Smooth muscle cell (in vitro differentiated cells): ENCODE measurements at regions not wholly inside any gene's neighbourhood (a gene's known extent, or its start where the extent isn't known, plus 50 kb on each side); places are given as distances from the start of the nearest gene placed in this dataset.

Experiments
- DNase-seq: peaks from one replicate; lab custom pipeline; 2025; ENCODE audit not compliant: unreplicated experiment; lab: John Stamatoyannopoulos, UW
- H2AFZ ChIP-seq: fragments of 200-600 bp; sonication (generic); 2 replicates; pipeline ENCODE4 v1.6.0; 2016; ENCODE audit warnings: antibody characterized with exemption, low read depth, mild to moderate bottlenecking
- H3F3A ChIP-seq: fragments of 200-600 bp; sonication (generic); 2 replicates; pipeline ENCODE4 v1.6.0; 2017; ENCODE audit warnings: antibody characterized with exemption, low read depth
- H3K27ac ChIP-seq: fragments of 200-600 bp; sonication (generic); 2 replicates; pipeline ENCODE4 v1.5.1; 2016; ENCODE audit warnings: low read depth, mild to moderate bottlenecking
- H3K27me3 ChIP-seq: fragments of 200-600 bp; sonication (generic); 2 replicates; pipeline ENCODE4 v1.6.1; 2016; ENCODE audit warnings: low read depth, mild to moderate bottlenecking
- H3K36me3 ChIP-seq: fragments of 200-600 bp; sonication (generic); 2 replicates; pipeline ENCODE4 v1.5.1; 2016; ENCODE audit warnings: low read depth
- H3K4me1 ChIP-seq: fragments of 200-600 bp; sonication (generic); 2 replicates; pipeline ENCODE4 v1.5.1; 2016; ENCODE audit warnings: low read depth
- H3K4me2 ChIP-seq: fragments of 200-600 bp; sonication (generic); 2 replicates; pipeline ENCODE4 v1.6.0; 2016; ENCODE audit warnings: mild to moderate bottlenecking
- H3K4me3 ChIP-seq: fragments of 200-600 bp; sonication (generic); 2 replicates; pipeline ENCODE4 v1.5.1; 2016; ENCODE audit warnings: mild to moderate bottlenecking
- H3K79me2 ChIP-seq: fragments of 200-600 bp; sonication (generic); 2 replicates; pipeline ENCODE4 v1.6.0; 2016; ENCODE audit warnings: low read depth, mild to moderate bottlenecking
- H3K9ac ChIP-seq: fragments of 200-600 bp; sonication (generic); 2 replicates; pipeline ENCODE4 v1.6.0; 2016; ENCODE audit warnings: low read depth
- H3K9me3 ChIP-seq: fragments of 200-600 bp; sonication (generic); replicated peaks from 2 replicates; pipeline ENCODE4 v1.5.1; 2016; ENCODE audit warnings: low read depth
- H4K20me1 ChIP-seq: fragments of 200-600 bp; sonication (generic); 2 replicates; pipeline ENCODE4 v1.6.0; 2016; ENCODE audit warnings: low read depth
- WGBS: methylation state at CpG from one replicate; pipeline ENCODE4 v1.1.7; 2016; ENCODE audit warnings: low lambda C conversion rate; 5-methylcytosine and 5-hydroxymethylcytosine counted together
- TF ChIP-seq, protein P1 (sequence below): fragments of 200-600 bp; sonication (generic); IDR thresholded peaks from 2 replicates; pipeline ENCODE4 v1.5.1; 2017; ENCODE audit warnings: borderline replicate concordance, mild to moderate bottlenecking, antibody characterized with exemption; ENCODE audit not compliant: insufficient read depth, poor library complexity, severe bottlenecking

DNA sequence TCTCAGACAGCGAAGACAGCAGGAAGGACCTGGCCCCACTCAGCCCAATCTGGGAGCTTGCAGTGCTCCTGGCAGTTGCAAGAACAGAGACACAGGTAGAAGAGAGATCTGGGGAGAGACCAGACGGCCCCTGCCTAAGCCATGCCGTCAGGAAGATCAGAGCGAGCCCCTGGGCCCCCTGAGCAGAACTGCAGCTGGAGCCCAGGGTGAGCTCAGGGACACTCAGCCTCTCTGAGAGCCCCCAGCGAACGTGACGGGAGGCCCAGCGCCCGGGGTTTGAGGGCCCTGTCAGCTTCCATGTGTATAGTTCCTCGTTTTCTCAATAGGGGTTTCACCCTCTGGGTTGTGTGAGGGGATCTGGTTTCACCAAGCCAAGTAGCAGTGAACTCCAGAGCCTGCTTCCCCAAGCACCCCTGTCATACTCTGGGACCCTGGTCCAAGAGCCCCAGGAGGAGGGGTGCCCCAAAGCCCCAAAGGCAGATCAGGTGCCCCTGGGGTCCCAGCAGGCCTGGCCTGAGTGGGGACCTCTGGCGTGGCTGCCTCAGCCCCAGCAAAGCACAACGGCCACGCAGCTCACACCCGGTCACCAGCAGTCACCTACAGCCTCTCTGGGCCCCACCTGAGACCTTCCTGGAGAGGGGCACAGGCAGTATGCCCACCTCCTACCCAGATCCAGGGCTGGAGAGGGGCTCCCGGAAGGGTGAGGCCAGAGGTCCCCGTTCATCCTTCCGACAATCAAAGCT is 431.3 kb upstream of the MYT1L start:
- Histone ChIP-seq H3K9ac (no peak overlapping the region), H3K36me3 (no peaks in the 10 kb centered on the region), H3K4me1 (no peaks in the 10 kb centered on the region), H3F3A (no peaks in the 10 kb centered on the region), H4K20me1 (no peaks in the 10 kb centered on the region), H3K4me2 (no peak overlapping the region), H3K9me3 (no peaks in the 10 kb centered on the region), H3K79me2 (no peaks in the 10 kb centered on the region), H3K27me3 (no peaks in the 10 kb centered on the region), H2AFZ (no peak overlapping the region), H3K27ac (no peak overlapping the region), H3K4me3 (no peak overlapping the region)
- TF ChIP-seq, protein P1, sequence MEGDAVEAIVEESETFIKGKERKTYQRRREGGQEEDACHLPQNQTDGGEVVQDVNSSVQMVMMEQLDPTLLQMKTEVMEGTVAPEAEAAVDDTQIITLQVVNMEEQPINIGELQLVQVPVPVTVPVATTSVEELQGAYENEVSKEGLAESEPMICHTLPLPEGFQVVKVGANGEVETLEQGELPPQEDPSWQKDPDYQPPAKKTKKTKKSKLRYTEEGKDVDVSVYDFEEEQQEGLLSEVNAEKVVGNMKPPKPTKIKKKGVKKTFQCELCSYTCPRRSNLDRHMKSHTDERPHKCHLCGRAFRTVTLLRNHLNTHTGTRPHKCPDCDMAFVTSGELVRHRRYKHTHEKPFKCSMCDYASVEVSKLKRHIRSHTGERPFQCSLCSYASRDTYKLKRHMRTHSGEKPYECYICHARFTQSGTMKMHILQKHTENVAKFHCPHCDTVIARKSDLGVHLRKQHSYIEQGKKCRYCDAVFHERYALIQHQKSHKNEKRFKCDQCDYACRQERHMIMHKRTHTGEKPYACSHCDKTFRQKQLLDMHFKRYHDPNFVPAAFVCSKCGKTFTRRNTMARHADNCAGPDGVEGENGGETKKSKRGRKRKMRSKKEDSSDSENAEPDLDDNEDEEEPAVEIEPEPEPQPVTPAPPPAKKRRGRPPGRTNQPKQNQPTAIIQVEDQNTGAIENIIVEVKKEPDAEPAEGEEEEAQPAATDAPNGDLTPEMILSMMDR: no peak
- 92% methylated on average over 17 of the region's 17 CpGs for WGBS
- no peak for DNase-seq

DNA sequence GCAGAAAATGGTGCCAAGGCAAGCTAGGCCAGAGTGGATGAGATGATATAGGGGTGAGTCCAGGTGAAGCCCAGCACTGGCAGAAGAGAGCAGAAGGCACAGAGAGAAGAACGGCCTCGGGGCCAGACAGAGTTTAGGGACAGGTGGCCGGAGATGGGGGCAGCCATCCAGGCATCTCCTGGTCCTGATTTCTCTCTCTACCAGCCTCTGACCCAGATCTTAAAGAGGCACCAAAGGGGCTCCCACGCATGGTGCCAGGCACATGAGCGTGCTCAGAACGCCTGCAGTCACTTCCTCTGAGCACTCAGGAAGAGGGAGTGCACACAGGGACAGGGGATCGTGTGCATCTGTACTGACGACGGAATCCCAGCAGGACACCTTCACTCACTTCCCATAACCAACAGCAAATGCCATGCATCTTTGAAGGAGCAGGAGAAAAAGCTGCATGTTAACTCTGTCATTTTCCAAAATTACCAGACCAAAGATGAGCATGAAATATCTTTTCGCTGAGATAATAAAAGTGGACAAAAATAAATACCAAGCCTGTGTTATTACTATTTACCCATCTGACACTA is 427.8 kb upstream of the MYT1L start:
- no peak for DNase-seq
- H3K4me3 ChIP-seq: no peak overlapping the region
- no peaks in the 10 kb centered on the region for H4K20me1 ChIP-seq
- no peaks in the 10 kb centered on the region for H3K27me3 ChIP-seq
- H2AFZ ChIP-seq: no peak overlapping the region
- no peaks in the 10 kb centered on the region for H3K4me1 ChIP-seq
- H3K79me2 ChIP-seq: no peaks in the 10 kb centered on the region
- H3K9ac ChIP-seq: no peak overlapping the region
- WGBS: 89% methylated on average over 10 of the region's 10 CpGs
- TF ChIP-seq, protein P1: no peak
- no peak overlapping the region for H3K27ac ChIP-seq
- no peaks in the 10 kb centered on the region for H3K9me3 ChIP-seq
- H3K36me3 ChIP-seq: no peaks in the 10 kb centered on the region
- H3K4me2 ChIP-seq: no peak overlapping the region
- no peaks in the 10 kb centered on the region for H3F3A ChIP-seq

DNA sequence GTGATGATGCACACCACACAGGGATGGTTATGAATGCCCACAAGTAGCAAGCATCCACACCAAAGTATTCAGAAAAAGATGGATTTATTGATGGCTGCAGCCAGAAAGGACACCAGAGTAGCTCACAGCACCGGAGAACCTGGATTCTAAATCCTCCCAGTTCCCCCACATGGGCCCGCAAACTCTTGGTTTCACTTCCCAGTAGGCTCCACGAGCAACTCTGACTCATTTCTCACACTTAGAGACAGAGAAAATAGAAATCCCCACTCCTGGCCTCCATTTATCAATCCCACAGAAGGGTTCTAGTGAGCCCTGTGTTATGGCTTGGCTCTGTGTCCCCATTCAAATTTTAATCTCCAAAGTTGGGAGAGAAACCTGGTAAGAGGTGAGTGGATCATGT is 426.7 kb upstream of the MYT1L start:
- no peak overlapping the region for H2AFZ ChIP-seq
- no peaks in the 10 kb centered on the region for H3K4me1 ChIP-seq
- no peaks in the 10 kb centered on the region for H3K27me3 ChIP-seq
- no peaks in the 10 kb centered on the region for H3K79me2 ChIP-seq
- H3K27ac ChIP-seq: no peak overlapping the region
- no peaks in the 10 kb centered on the region for H3K9me3 ChIP-seq
- no peak overlapping the region for H3K4me3 ChIP-seq
- 75% methylated on average over 3 of the region's 3 CpGs for WGBS
- H3F3A ChIP-seq: no peaks in the 10 kb centered on the region
- TF ChIP-seq, protein P1: no peak
- no peak overlapping the region for H3K4me2 ChIP-seq
- H4K20me1 ChIP-seq: no peaks in the 10 kb centered on the region
- H3K9ac ChIP-seq: no peak overlapping the region
- H3K36me3 ChIP-seq: no peaks in the 10 kb centered on the region
- DNase-seq: no peak

DNA sequence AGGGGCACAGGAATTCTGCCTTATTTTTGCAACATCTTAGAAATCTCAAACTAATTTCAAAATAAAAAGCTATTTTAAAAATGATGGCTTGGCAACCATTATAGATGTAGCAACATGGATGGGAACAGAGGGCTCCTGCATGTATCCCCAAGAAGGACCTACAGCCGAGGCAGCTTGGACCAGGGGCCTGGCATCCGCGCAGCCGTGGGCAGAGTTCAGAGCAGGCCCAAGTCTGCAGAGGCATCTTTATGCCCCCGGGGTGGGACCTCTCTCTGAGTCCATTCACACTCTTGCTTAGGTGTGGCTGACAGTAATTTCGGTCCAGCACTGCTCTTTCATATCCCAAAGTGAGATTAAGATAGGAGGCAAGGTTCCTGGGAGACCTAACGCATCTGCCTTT is 425.8 kb upstream of the MYT1L start:
- no peaks in the 10 kb centered on the region for H3K4me1 ChIP-seq
- H3K36me3 ChIP-seq: no peaks in the 10 kb centered on the region
- H4K20me1 ChIP-seq: no peaks in the 10 kb centered on the region
- H3K27me3 ChIP-seq: no peaks in the 10 kb centered on the region
- no peaks in the 10 kb centered on the region for H3K79me2 ChIP-seq
- 93% methylated on average over 7 of the region's 7 CpGs for WGBS
- TF ChIP-seq, protein P1: no peak
- H3F3A ChIP-seq: no peaks in the 10 kb centered on the region
- no peak overlapping the region for H3K4me2 ChIP-seq
- no peak overlapping the region for H3K4me3 ChIP-seq
- no peak overlapping the region for H2AFZ ChIP-seq
- H3K9me3 ChIP-seq: no peaks in the 10 kb centered on the region
- DNase-seq: no peak
- no peak overlapping the region for H3K27ac ChIP-seq
- H3K9ac ChIP-seq: no peak overlapping the region
